Coronary artery (tissue), 2 donors: ENCODE measurements at regions not wholly inside any gene's neighbourhood (a gene's known extent, or its start where the extent isn't known, plus 50 kb on each side); places are given as distances from the start of the nearest gene placed in this dataset.
"Not testable (repeated sequence)": the region's sequence is repeated elsewhere in the genome, so short reads cannot be mapped to it uniquely, and the experiment has no call there.

Experiments used
- DNase-seq: peaks from one replicate; pipeline ENCODE4 v3.0.0-alpha.2; 2017; ENCODE audit warnings: low spot score
- H3K27ac ChIP-seq, 2 donors: fragments of 200-600 bp; sonication (generic); one replicate each; pipeline ENCODE4 v1.5.1; 2016 to 2019
- H3K4me3 ChIP-seq: fragments of 200-600 bp; sonication (generic); 2 replicates; pipeline ENCODE4 v1.5.1; 2016; ENCODE audit warnings: mild to moderate bottlenecking, moderate library complexity
- TF ChIP-seq, protein P1 (sequence below): fragments of 200-600 bp; sonication (generic); IDR thresholded peaks from one replicate; pipeline ENCODE4 v1.5.1; 2019; ENCODE audit warnings: antibody characterized with exemption

DNA sequence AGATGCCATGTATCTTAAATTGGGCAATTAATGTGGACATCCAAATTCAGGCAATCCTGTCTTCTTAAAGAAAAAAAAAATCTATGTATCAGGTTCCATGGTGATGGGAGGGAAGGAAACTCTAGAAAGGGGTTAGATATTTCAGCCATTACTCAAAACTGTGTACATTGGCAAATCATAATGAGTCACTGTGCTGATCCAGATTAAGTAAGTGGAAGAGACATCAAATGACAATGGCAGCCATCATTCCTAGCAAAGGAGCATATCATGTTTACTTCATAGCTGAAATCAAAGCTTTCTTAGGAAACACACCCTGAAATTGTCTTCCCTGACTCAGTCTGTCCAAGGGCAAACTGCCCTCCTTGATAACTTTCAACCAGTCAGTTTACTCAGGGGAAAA, 713.3 kb upstream of the GBE1 start:
- no peak for DNase-seq
- H3K4me3 ChIP-seq, result no peak overlapping the region
- TF ChIP-seq, protein P1, sequence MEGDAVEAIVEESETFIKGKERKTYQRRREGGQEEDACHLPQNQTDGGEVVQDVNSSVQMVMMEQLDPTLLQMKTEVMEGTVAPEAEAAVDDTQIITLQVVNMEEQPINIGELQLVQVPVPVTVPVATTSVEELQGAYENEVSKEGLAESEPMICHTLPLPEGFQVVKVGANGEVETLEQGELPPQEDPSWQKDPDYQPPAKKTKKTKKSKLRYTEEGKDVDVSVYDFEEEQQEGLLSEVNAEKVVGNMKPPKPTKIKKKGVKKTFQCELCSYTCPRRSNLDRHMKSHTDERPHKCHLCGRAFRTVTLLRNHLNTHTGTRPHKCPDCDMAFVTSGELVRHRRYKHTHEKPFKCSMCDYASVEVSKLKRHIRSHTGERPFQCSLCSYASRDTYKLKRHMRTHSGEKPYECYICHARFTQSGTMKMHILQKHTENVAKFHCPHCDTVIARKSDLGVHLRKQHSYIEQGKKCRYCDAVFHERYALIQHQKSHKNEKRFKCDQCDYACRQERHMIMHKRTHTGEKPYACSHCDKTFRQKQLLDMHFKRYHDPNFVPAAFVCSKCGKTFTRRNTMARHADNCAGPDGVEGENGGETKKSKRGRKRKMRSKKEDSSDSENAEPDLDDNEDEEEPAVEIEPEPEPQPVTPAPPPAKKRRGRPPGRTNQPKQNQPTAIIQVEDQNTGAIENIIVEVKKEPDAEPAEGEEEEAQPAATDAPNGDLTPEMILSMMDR, result no peak
- no peak overlapping the region for H3K27ac ChIP-seq

DNA sequence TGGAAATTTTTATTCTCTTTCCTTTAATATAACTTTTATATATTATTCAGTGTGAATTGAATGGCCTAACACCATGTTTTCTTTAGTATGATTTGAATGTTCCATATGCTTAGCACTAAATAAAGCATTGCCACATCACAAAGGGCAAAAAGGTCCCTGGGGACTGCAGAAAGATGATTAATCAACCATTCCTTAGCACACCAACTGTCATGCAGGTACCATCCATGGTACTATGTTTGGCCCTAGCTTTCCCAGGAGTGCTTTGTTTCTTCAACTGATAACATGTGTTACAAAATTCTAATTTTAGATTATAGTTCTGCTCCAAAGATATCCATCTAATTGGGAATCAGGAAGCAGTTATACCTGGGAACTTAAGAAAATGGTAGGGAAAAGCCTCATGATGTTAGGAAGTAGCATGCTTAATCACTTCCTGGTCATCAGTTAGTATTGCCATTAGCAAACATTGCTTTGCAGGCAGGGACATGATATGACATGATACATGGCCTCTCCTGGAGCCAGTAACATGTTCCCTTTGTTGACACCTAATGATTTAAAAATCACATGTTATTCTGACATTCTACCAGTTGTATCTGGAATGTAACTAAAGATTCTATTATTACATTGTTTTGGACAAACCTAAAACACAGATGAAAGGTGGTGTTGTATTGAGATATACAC, 712.6 kb upstream of the GBE1 start:
- Histone ChIP-seq H3K4me3 (no peak overlapping the region), H3K27ac (no peak overlapping the region)
- TF ChIP-seq, protein P1, result no peak
- no peak for DNase-seq

DNA sequence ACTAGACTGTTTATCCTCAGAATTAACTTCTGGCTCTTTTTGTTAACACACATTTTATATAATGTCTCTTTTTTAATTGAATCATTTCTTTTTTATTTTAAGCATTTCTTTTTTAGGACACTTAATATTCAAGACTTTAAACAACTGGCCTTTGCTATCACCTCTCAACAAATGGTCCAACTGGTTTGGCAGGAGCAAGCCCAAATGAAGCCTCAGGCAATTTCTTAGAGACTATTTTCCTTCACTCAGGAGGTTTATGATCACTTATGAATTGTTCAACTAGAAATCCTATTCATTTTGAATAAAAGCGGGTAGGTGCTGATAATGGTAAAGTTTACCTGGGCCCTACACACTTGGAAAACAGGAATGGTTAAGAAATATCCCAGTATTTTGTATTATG, 705.6 kb upstream of the GBE1 start:
- DNase-seq, result no peak

DNA sequence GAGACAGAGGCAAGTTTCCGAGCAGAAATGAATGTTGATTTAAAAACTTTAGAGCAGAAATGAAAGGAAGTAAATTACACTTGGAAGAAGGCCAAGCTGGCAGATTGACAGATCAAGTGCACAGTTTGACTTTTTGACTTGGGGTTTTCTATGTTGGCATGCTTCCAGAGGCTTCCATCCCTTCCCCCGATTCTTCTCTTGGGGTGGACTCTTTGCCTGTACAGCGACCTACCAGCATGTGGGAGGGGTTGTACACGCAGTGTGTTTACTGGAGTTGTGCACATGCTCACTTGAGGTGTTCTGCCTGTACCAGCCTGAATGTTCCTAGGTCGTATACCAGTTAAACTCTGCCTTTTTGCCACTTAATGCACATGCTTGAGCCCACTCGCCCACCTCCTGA, 701.5 kb upstream of the GBE1 start:
- Histone ChIP-seq H3K4me3 (no peak overlapping the region), H3K27ac (no peak overlapping the region)
- no peak for DNase-seq
- TF ChIP-seq, protein P1, result no peak

More for the DNA sequence above, 705.6 kb upstream of the GBE1 start:
- Histone ChIP-seq H3K27ac (no peak overlapping the region), H3K4me3 (no peak overlapping the region)
- TF ChIP-seq, protein P1, result no peak

DNA sequence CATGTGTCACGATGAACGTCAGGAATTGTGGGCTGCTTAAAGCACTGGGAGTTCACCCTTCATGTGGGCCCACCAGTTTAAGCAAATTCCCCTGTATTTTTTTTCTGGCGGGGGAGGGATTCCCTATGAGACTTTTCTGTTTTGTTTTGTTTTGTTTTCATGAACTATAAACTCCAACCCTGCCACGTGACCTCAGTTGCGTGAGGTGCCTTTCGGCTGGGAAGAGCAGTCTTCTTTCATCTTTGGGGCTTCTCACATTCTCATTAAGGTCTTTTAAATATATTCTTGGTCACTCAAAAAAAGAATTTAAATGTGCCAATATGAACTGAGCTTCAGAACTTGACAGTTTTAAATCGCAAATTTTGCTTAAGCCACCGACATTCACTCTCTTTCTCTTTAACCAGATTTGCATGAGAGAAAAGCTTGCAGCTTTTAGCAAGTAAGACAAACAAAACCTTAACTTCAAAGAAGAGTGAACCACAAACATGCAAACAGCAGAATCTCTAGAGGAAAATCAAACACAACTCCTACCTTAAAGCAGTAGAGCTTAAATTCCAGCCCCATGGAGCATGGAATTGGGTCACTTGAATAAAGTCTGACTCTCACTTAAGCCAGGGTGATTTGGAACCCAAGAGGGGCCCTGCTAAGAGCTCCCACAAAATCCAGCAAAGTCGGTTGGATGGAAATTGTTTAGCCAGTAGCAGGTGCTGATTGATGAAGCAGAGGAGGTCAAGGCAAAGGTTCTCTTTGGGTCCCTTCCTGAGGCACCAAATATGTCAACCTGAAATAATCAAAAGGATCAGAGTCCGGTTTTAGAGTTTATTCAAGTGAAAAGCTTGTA, 699.8 kb upstream of the GBE1 start:
- Histone ChIP-seq H3K4me3 (no peak overlapping the region), H3K27ac (no peak overlapping the region)
- TF ChIP-seq, protein P1, result no peak
- no peak for DNase-seq

DNA sequence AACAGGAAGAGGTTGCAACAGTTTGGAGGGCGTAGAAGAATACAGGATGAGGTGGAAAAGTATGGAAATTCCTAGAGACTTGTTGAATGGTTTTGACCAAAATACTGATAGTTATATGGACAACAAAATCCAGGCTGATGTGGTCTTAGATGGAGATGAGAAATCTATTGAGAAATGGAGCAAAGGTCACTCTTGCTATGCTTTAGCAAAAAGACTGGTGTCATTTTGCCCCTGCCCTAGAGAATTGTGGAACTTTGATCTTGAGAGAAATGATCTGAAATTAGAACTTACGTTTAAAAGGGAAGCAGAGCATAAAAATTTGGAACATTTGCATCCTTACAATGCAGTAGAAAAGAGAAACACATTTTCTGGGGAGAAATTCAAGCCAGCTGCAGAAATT, 686.9 kb upstream of the GBE1 start:
- Histone ChIP-seq H3K4me3 (no peak overlapping the region), H3K27ac (no peak overlapping the region)
- TF ChIP-seq, protein P1, result no peak
- no peak for DNase-seq

DNA sequence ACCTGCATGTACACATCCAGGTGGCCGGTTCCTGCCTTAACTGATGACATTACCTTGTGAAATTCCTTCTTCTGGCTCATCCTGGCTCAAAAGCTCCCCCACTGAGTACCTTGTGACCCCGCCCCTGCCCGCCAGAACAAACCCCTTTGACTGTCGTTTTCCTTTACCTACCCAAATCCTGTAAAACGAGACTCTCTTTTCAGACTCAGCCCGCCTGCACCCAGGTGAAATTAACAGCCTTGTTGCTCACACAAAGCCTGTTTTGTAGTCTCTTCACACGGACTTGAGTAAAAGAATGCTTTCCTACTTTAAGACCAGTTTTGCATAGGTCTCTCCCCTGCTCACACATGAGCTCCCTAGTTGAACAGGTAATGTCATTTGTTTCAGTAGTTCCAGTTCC, 667.4 kb upstream of the GBE1 start:
- H3K4me3 ChIP-seq, DNase-seq, H3K27ac ChIP-seq: not testable (repeated sequence)
